Activated CD8-positive, alpha-beta memory T cell treated with anti-CD3 and anti-CD28 coated beads for 48 hours (primary cell): ENCODE measurements at regions not wholly inside any gene's neighbourhood (a gene's known extent, or its start where the extent isn't known, plus 50 kb on each side); places are given as distances from the start of the nearest gene placed in this dataset.

ENCODE experiments used
- DNase-seq, 3 experiments: peaks; one replicate each; pipeline ENCODE4 v3.0.0-alpha.2; 2020; ENCODE audit warnings: low read depth in 2 of 3, low spot score in 2 of 3

GRCh38 chr5:117982691-117983090, 1005.7 kb downstream of the DTWD2 start:
- no peak for DNase-seq

DNA sequence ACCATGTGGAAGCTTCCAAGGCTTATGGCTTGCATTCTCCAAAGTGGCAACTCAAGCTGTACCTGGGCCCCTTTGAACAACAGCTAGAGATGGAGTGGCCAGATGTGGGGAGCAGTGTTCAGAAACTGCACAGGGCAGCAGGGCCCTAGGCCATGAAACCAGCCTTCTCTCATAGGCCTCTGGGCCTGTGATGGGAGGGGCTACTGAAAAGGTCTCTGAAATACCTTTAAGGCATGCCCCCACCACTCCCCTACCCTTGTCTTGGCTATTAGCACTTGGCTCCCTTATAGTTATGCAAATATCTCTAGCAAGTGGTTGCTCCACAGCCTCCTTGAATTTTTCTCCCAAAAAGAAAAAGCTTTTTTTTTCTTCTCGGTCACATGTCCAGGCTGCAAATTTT, 1014.6 kb downstream of the DTWD2 start:
- no peak for DNase-seq

GRCh38 chr5:117955831-117956230, 1032.5 kb downstream of the DTWD2 start:
- no peak for DNase-seq

DNA sequence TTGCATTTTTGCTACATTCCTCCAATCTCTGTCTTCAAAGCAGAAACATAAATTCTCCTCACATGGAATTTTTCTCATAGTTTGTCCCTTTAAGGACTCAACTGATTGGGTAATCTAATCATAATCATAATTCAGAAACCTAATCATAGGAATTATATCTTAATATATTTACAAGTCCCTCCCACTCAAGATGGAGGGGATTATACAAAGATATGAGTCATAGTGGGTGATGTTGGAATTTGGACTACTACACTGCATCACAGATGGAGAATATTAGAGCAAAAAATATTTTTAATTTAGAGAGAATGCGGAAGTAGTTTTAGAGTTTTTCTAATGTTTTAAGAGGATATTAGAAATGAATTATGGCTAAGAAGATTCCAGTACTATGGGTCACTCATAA, 1034.0 kb downstream of the DTWD2 start:
- no peak for DNase-seq

- no peak for DNase-seq
These were observed 1035.1 kb downstream of the DTWD2 start for GRCh38 chr5:117953272-117953671.

- no peak for DNase-seq
These were observed 1040.5 kb downstream of the DTWD2 start for GRCh38 chr5:117947836-117948235.

DNA sequence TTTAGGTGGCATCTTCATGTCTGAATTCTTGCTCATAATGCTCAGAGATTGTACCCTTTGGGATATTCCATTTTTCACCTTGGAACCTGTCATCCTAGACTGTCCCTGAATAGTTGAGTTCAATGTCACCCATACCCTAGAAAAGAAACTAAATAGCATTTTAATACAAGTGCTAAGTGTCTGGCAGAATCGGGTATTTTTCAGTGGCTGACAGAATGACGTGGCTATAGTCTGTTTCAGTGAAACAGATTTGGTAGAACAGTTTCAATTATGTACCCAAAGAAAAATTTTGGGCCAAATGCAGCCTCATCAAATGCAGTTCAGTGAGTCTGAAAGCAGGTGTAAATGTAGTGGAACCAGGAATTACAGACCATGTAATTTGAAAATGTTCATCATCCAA, 1041.2 kb downstream of the DTWD2 start:
- DNase-seq: no peak

GRCh38 chr5:117945258-117945657, 1043.1 kb downstream of the DTWD2 start:
- no peak for DNase-seq

- no peak for DNase-seq
These were observed 1044.8 kb downstream of the DTWD2 start for GRCh38 chr5:117943541-117943940.

DNA sequence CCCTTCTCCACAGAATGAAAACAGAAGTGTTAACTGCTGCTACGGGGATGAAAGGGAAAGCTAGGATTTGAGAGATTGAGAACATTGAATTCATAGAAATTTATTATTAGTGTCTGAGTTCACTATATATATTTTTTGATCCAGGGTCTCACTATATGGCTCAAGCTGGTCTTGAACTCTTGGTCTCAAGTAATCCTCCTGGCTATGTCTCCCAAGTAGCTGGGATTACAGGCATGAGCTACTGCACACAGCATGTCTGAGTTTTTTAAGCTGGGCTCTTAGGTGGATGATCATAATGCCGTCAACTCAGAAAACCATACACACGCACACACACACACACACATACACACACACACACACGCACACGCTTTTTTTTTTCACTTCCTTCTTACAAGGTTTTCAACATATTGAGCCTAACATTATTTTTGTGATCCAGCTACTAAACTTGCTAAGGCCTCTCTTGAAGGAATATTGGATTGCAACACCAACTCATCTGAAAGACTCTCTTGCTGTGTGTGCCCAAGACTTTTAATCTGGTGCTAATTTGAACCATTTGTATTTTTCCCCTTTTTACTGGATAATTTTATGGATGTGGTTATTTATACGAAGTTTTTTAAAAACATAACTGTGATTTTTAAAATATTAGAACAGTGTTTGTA, 1045.4 kb downstream of the DTWD2 start:
- DNase-seq: no peak

DNA sequence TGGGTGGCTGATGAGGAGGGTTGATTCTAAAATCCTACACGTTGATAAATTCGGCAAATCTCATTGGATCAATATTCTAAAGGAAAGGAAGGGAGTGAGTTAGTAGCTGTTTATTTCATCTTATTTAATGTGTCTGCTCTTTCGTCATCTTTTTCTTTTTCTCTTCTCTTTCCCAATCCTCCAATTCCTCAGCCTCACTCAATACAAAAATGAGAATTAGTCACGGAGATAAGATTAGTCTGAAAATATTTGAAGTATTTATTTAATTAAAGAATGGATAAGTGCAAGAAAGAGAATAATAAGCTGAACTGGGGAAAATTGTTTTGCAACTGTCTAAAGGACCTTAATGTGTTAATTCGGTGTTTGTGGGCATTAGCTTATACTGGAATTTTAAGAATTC, 1095.1 kb downstream of the DTWD2 start:
- DNase-seq: no peak

DNA sequence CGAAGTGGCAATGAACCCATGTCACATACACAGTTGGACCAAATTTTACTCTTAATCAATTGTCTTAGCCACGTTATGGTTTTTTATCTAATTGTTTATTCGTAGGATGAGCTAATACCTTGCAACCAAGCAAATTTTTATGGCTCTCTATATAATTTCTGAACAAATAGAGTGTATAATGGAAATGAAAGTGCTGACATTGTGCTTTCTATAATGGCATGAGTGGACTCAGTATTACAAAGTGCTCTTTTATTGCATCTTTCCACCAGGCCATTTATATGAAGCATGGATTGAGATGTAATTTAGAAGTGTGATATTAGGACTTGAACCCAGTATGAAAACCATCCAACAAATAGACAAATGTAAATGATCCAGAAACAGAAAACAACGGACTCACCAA, 1096.0 kb downstream of the DTWD2 start:
- DNase-seq: no peak

DNA sequence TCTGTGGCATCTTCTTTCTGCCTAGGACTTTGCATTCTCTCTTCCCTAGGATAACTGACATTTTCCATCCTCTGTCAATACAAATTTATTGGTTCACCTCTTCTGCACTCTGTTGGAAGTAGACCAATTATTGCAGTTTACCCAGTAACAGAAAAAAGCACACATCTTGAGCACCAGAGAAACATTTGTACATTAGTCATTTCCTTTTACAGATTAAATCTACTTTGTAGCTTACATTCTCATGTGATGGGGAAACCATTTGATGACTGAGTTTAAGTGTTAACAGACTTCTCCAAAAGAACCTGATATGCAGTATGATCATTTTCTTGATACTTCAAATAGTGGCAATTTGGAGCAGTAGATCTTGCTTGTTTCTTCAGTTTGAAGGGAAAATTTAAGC, 1098.8 kb downstream of the DTWD2 start:
- no peak for DNase-seq

GRCh38 chr5:117888688-117889087, 1099.7 kb downstream of the DTWD2 start:
- no peak for DNase-seq

- DNase-seq: no peak
These were observed 1106.7 kb downstream of the DTWD2 start for GRCh38 chr5:117881426-117882230.

- no peak for DNase-seq
These were observed 1107.4 kb downstream of the DTWD2 start for GRCh38 chr5:117880932-117881331.

DNA sequence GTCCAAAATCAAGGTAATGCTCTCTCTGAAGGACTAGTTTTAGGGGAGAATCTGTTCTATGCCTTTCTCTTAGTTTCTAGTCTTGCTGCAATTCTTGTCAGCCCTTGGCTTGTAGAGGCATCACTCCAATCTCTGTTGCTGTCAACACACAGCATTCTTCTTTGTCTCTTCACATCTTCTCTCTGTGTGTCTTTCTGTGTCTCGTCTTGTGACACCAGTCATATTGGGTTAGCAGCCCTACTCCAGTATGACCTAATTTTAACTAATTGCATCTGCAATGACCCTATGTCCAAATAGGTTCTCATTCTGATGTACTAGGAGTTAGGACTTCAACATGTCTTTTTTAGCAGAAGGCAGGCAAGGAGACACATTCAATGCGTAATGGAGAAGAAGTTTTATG, 1110.6 kb downstream of the DTWD2 start:
- DNase-seq: no peak

GRCh38 chr5:117872798-117873368, 1115.5 kb downstream of the DTWD2 start:
- no peak for DNase-seq

DNA sequence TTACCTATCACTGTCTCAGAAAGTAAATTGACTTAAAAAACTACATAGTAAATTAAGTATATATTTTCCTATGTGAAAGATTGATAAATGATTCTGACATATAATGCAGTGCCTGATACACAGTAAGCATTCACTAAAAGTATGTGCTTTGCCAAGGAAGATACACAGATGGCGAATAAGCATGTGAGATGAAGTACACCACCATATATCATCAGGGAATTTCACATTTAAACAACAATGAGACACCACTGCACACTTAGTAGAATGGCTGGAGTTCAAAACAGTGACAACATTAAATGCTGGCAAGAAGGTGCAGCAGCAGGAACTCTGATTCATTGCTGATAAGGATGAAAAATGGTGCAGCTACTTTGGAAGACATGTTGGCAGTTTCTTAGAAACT, 1118.8 kb downstream of the DTWD2 start:
- no peak for DNase-seq

DNA sequence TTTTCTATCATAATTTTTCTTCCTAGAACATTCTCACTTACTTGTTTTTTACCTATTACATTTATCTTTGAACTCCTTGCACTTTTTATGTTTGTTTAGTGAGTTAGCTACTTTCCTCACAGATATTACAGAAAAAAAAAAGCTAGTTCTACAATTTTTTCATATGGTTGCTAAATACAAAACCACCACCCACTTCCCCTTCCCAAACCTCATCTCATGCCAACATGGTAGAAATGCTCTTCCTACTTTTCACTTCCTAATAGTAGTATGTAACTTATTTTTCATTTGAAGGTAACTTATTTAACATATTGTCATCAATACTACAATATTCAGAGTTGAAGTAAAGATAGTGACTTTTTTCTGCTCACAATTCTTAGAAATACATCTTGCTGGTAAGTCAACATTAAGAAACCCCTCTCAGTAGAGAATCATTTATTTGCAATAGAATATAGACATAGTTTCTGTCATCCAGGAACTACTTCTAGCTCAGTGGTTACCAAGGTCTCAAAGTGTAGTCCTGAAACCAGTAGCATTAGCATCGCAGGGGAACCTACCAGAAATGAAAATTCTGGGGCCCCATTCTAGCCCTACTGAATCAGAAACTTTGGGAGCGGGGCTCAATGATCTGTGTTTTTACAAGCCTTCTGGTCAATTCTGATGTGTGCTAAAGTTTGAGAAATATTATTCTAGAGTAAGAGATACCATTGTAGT, 1124.6 kb downstream of the DTWD2 start:
- DNase-seq: no peak

DNA sequence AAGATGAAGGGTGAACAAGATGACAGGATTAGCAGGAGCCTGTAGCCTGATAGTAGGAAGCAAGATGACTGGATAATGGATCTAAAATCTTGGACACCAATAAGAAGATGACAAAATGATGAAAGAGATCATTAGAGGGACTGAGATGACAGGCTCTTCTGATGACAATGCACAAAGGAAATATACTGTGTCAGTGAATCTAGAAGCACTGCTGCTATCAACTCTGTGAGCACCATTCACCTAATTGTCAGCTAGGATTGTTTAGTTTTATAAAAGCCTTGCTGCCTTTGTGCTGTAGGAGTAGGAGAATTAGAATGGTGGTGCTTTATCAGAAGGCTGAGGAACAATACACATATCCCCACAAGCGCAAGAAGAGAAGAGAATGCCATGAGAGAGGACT, 1127.8 kb downstream of the DTWD2 start:
- DNase-seq: no peak

GRCh38 chr5:117859176-117859575, 1129.2 kb downstream of the DTWD2 start:
- no peak for DNase-seq
